Activated CD8-positive, alpha-beta T cell treated with anti-CD3 and anti-CD28 coated beads for 36 hours (primary cell): ENCODE measurements at regions not wholly inside any gene's neighbourhood (a gene's known extent, or its start where the extent isn't known, plus 50 kb on each side); places are given as distances from the start of the nearest gene placed in this dataset.
"Not testable (repeated sequence)": the region's sequence is repeated elsewhere in the genome, so short reads cannot be mapped to it uniquely, and the experiment has no call there.

Experiments
- ATAC-seq: fragments of 200-7000 bp; cut with Tn5 transposase; one replicate; pipeline ENCODE4 v1.10.0; 2021; ENCODE audit warnings: mild to moderate bottlenecking, moderate library complexity
- CTCF ChIA-PET: fragments of 350-600 bp; sonication (Branson Sonifier 250); formaldehyde crosslinking; loops from one replicate; lab custom pipeline; 2021; ENCODE audit warnings: antibody characterized with exemption; lab: Charles Lee
- POLR2A ChIA-PET: fragments of 350-600 bp; sonication (Branson Sonifier 250); formaldehyde crosslinking; loops from one replicate; lab custom pipeline; 2021; ENCODE audit warnings: antibody characterized with exemption; lab: Charles Lee
- DNase-seq: peaks from one replicate; pipeline ENCODE4 v3.0.0-alpha.2; 2020
- H3K27ac Mint-ChIP-seq: one replicate; pipeline ENCODE4 v1.8.0; 2021; ENCODE audit warnings: mild to moderate bottlenecking, mixed read lengths
- H3K27me3 Mint-ChIP-seq: one replicate; pipeline ENCODE4 v1.8.0; 2021; ENCODE audit warnings: mixed read lengths
- H3K36me3 Mint-ChIP-seq: one replicate; pipeline ENCODE4 v1.8.0; 2021; ENCODE audit warnings: low read depth, mixed read lengths
- H3K4me1 Mint-ChIP-seq: one replicate; pipeline ENCODE4 v1.8.0; 2021; ENCODE audit warnings: low read depth, mixed read lengths
- H3K4me3 Mint-ChIP-seq: one replicate; pipeline ENCODE4 v1.8.0; 2021; ENCODE audit warnings: mild to moderate bottlenecking, moderate library complexity, mixed read lengths
- H3K9me3 Mint-ChIP-seq: one replicate; pipeline ENCODE4 v1.8.0; 2021; ENCODE audit warnings: mixed read lengths
- intact Hi-C: fragments of 100-400 bp; cut with micrococcal nuclease; formaldehyde crosslinking; loops from one replicate; pipeline ENCODE4 v1.10.0; 2022
- TF ChIP-seq, protein P1 (sequence below): fragments of 200-600 bp; IDR thresholded peaks from one replicate; pipeline ENCODE4 v1.8.0; 2022; ENCODE audit warnings: antibody characterized with exemption, mild to moderate bottlenecking

DNA sequence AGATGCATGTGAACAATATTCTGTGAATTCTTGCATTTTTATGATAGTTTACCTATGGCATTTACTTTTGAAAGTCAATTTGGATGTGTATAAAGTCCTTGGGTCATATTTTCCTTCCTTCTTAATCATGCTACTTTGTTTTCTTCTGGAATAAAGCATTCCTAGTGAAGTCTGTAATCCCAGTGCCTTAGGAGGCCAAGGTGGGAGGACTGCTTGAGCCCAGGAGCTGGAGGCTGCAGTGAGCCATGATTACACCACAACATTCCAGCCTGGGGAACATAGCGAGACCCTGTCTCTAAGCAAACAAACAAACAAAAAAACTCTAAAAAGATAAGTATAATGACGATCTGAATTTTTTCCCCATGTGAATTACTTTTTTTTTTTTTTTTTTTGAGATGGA, 69.7 kb upstream of the SYNCRIP start:
- POLR2A ChIA-PET: interaction anchor here (0.7 kb wide), 1 partner anchor 453 kb away, joined by 3 read pairs; no protein-coding TSS in a partner anchor
- Mint-ChIP-seq H3K36me3 (no peaks in the 10 kb centered on the region), H3K27ac (no peak overlapping the region), H3K4me1 (no peaks in the 10 kb centered on the region), H3K4me3 (no peak overlapping the region), H3K9me3 (peaks cover 7% of the 10 kb centered on the region), H3K27me3 (no peaks in the 10 kb centered on the region)
- TF ChIP-seq, protein P1, sequence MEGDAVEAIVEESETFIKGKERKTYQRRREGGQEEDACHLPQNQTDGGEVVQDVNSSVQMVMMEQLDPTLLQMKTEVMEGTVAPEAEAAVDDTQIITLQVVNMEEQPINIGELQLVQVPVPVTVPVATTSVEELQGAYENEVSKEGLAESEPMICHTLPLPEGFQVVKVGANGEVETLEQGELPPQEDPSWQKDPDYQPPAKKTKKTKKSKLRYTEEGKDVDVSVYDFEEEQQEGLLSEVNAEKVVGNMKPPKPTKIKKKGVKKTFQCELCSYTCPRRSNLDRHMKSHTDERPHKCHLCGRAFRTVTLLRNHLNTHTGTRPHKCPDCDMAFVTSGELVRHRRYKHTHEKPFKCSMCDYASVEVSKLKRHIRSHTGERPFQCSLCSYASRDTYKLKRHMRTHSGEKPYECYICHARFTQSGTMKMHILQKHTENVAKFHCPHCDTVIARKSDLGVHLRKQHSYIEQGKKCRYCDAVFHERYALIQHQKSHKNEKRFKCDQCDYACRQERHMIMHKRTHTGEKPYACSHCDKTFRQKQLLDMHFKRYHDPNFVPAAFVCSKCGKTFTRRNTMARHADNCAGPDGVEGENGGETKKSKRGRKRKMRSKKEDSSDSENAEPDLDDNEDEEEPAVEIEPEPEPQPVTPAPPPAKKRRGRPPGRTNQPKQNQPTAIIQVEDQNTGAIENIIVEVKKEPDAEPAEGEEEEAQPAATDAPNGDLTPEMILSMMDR: no peak
- CTCF ChIA-PET: no interaction called here
- intact Hi-C loops: no loop called here
- DNase-seq (no peak), ATAC-seq (no peak)

DNA sequence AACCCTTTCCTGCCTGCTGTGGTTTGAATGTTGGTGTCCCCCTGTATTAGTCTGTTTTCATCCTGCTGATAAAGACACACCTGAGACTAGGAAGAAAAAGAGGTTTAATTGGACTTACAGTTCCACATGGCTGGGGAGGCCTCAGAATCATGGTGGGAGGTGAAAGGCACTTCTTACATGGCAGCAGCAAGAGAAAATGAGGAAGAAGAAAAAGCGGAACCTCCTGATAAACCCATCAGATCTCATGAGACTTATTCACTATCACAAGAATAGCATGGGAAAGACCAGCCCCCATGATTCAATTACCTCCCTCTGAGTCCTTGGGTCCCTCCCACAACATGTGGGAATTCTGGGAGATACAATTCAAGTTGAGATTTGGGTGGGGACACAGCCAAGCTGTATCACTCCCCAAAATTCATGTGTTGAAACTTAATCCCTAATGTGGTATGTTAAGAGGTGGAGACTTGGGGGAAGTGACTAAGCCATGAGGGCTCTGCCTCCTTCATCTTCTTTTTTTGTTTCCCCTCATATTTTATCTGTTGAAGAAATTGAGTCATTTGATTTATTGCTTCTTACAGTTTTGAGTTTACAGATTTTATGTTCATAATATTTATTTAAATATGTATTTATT, 64.9 kb upstream of the SYNCRIP start:
- intact Hi-C loops, DNase-seq, ATAC-seq, H3K4me3 Mint-ChIP-seq, H3K36me3 Mint-ChIP-seq, H3K27ac Mint-ChIP-seq, H3K4me1 Mint-ChIP-seq, CTCF ChIA-PET, POLR2A ChIA-PET, H3K9me3 Mint-ChIP-seq, H3K27me3 Mint-ChIP-seq: not testable (repeated sequence)

DNA sequence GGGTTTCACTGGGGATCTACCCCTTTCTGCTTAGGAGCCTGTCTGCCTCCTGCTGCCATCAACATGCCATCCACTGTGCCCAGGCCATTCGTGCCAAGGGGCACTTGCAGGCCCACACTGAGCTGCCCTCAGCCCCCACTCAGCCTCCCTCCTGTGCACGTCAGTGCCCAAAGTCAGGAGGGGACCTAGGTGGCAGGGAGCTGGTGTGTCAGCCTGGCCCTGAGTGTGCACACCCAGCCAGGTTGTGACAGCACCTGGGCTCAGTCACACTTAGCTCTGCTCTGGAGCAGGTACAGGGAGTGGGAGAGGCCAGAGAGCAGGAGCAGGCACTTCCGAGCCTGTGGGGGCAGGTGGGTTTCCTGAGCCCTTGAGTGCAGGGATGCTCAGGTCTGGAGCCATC, 63.6 kb upstream of the SYNCRIP start:
- DNase-seq: no peak
- no peak for ATAC-seq
- POLR2A ChIA-PET: no interaction called here

DNA sequence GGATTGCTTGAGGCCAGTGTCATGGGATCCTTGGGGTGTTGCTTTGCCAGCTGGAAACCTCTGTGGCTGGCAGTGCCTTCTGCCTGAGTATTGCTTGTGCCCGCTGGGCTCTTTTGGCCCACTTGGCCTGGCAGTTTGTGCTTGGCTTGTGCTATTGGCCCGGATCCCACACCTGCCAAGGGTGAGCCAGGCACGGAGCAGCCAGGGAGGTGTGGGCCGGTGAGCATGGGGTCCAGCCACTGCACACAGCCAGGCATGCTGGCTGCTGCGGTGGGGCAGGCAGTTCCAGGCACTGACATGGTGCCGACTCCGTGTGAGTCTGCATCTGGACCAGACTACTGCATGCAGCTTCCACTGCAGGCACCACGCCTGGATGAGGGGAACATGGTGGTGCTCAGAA, 62.5 kb upstream of the SYNCRIP start:
- no peaks in the 10 kb centered on the region for H3K27me3 Mint-ChIP-seq
- DNase-seq (no peak), ATAC-seq (no peak)
- TF ChIP-seq, protein P1: no peak
- no peaks in the 10 kb centered on the region for H3K36me3 Mint-ChIP-seq
- H3K27ac Mint-ChIP-seq: no peak overlapping the region
- H3K4me3 Mint-ChIP-seq: no peak overlapping the region
- ChIA-PET POLR2A (no interaction called here), CTCF (no interaction called here)
- no peaks in the 10 kb centered on the region for H3K9me3 Mint-ChIP-seq
- intact Hi-C loops: no loop called here
- H3K4me1 Mint-ChIP-seq: no peaks in the 10 kb centered on the region

More for the DNA sequence above, 63.6 kb upstream of the SYNCRIP start:
- Mint-ChIP-seq H3K27me3 (no peaks in the 10 kb centered on the region), H3K4me3 (no peak overlapping the region), H3K36me3 (no peaks in the 10 kb centered on the region), H3K4me1 (no peaks in the 10 kb centered on the region), H3K9me3 (no peaks in the 10 kb centered on the region), H3K27ac (no peak overlapping the region)
- TF ChIP-seq, protein P1: no peak
- CTCF ChIA-PET: no interaction called here
- intact Hi-C loops: no loop called here

DNA sequence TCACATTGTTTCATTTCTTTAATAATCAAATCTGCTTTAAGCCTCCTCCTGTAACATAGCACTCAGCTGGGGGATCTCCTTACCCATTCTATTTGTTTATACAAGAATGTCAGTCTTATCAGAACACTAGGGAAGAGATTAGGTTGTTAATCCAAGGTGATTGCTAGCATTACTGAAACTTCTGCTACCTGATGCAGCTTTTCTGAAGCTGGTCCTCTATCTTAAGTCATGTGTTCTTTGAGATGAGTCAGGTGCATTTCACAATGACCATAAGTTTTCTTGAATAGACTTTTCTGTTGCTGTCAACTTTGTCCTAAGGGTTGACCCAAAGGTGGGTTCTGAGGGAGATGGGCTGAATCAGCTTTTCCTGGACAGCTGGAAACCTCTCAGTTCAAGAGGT, 60.7 kb upstream of the SYNCRIP start:
- TF ChIP-seq, protein P1: no peak
- Mint-ChIP-seq H3K36me3 (no peaks in the 10 kb centered on the region), H3K4me1 (no peaks in the 10 kb centered on the region), H3K4me3 (no peak overlapping the region), H3K9me3 (peaks cover 1% of the 10 kb centered on the region), H3K27me3 (no peaks in the 10 kb centered on the region), H3K27ac (no peak overlapping the region)
- POLR2A ChIA-PET: interaction anchor here (1.4 kb wide), 1 partner anchor 25 kb away, joined by 3 read pairs; no protein-coding TSS in a partner anchor
- intact Hi-C loops: no loop called here
- ATAC-seq (no peak), DNase-seq (no peak)
- CTCF ChIA-PET: no interaction called here
